ENCODE measurements at regions not wholly inside any gene's neighbourhood (a gene's known extent, or its start where the extent isn't known, plus 50 kb on each side); places are given as distances from the start of the nearest gene placed in this dataset.

GRCh38 chr1:81453971-81454370 lies 346.8 kb upstream of the ADGRL2 start:
- Histone ChIP-seq H3K27ac (no peak overlapping the region), H3K4me3 (no peak overlapping the region), H3K36me3 (no peaks in the 10 kb centered on the region), H3K9me3 (no peaks in the 10 kb centered on the region), H3K4me1 (peaks cover 0 to 16% (median 0%) of the 10 kb centered on the region in 3 donors), H3K27me3 (no peaks in the 10 kb centered on the region)
- TF ChIP-seq POLR2A (IDR thresholded peaks at IDR 0.05) = no peak
- TF ChIP-seq CTCF (IDR thresholded peaks at IDR 0.05) = no peak
- no peak for DNase-seq
- intact Hi-C loops (cut with DNase I) = no loop called here
- 68 to 88% methylated on average over 3 of the region's 3 CpGs for WGBS, 2 donors

GRCh38 chr1:81453367-81453703 lies 347.4 kb upstream of the ADGRL2 start:
- no peak overlapping the region for H3K27ac ChIP-seq
- 26 to 34% methylated on average over 2 of the region's 2 CpGs for WGBS, 2 donors
- no peak overlapping the region for H3K4me3 ChIP-seq
- no peaks in the 10 kb centered on the region for H3K9me3 ChIP-seq
- no peaks in the 10 kb centered on the region for H3K36me3 ChIP-seq
- DNase-seq = no peak
- TF ChIP-seq POLR2A (IDR thresholded peaks at IDR 0.05) (no peak), CTCF (IDR thresholded peaks at IDR 0.05) (no peak)
- intact Hi-C loops (cut with DNase I) = no loop called here
- H3K27me3 ChIP-seq = no peaks in the 10 kb centered on the region
- H3K4me1 ChIP-seq = peaks cover 0 to 16% (median 0%) of the 10 kb centered on the region in 3 donors

GRCh38 chr1:81452693-81453366 lies 347.9 kb upstream of the ADGRL2 start:
- TF ChIP-seq CTCF (IDR thresholded peaks at IDR 0.05) (no peak), POLR2A (IDR thresholded peaks at IDR 0.05) (no peak)
- Histone ChIP-seq H3K27me3 (no peaks in the 10 kb centered on the region), H3K4me1 (peaks cover 0 to 16% (median 0%) of the 10 kb centered on the region in 3 donors), H3K36me3 (no peaks in the 10 kb centered on the region), H3K4me3 (no peak overlapping the region), H3K27ac (no peak overlapping the region), H3K9me3 (no peaks in the 10 kb centered on the region)
- 42 to 45% methylated on average over 7 of the region's 7 CpGs for WGBS, 2 donors
- no peak for DNase-seq
- intact Hi-C loops (cut with DNase I) = no loop called here

- no peak for DNase-seq
- H3K9me3 ChIP-seq = no peaks in the 10 kb centered on the region
- no peak overlapping the region for H3K4me3 ChIP-seq
- 49 to 95% methylated on average over 2 of the region's 2 CpGs for WGBS, 2 donors
- H3K27ac ChIP-seq = no peak overlapping the region
- TF ChIP-seq POLR2A (IDR thresholded peaks at IDR 0.05) = no peak
- no peak for TF ChIP-seq CTCF (IDR thresholded peaks at IDR 0.05)
- no peaks in the 10 kb centered on the region for H3K36me3 ChIP-seq
- H3K27me3 ChIP-seq = no peaks in the 10 kb centered on the region
- peaks cover 0 to 16% (median 0%) of the 10 kb centered on the region in 3 donors for H3K4me1 ChIP-seq
- intact Hi-C loops (cut with DNase I) = no loop called here
Measured at GRCh38 chr1:81449786-81450185, 350.9 kb upstream of the ADGRL2 start.

GRCh38 chr1:81446000-81446669 lies 354.6 kb upstream of the ADGRL2 start:
- Histone ChIP-seq H3K4me1 (no peaks in the 10 kb centered on the region), H3K36me3 (no peaks in the 10 kb centered on the region), H3K27me3 (no peaks in the 10 kb centered on the region), H3K27ac (no peak overlapping the region), H3K4me3 (no peak overlapping the region), H3K9me3 (no peaks in the 10 kb centered on the region)
- intact Hi-C loops (cut with DNase I) = no loop called here
- 58 to 72% methylated on average over 8 to 9 of the region's 9 CpGs for WGBS, 2 donors
- no peak for TF ChIP-seq CTCF (IDR thresholded peaks at IDR 0.05)
- no peak for DNase-seq
